Suprapubic skin (tissue), 4 donors: ENCODE measurements at regions not wholly inside any gene's neighbourhood (a gene's known extent, or its start where the extent isn't known, plus 50 kb on each side); places are given as distances from the start of the nearest gene placed in this dataset.

Source experiments
- DNase-seq, 2 donors: peaks; one replicate each; pipeline ENCODE4 v3.0.0-alpha.2; 2019; ENCODE audit warnings: low spot score in 2 of 2
- H3K27ac ChIP-seq: fragments of 200-600 bp; sonication (generic); one replicate; pipeline ENCODE4 v1.5.1; 2019
- H3K27me3 ChIP-seq: fragments of 200-600 bp; sonication (generic); one replicate; pipeline ENCODE4 v1.5.1; 2019
- H3K36me3 ChIP-seq: fragments of 200-600 bp; sonication (generic); one replicate; pipeline ENCODE4 v1.5.1; 2019
- H3K4me1 ChIP-seq: fragments of 200-600 bp; sonication (generic); one replicate; pipeline ENCODE4 v1.5.1; 2019
- H3K4me3 ChIP-seq: fragments of 200-600 bp; sonication (generic); one replicate; pipeline ENCODE4 v1.5.1; 2019; ENCODE audit warnings: mild to moderate bottlenecking
- H3K9me3 ChIP-seq: fragments of 200-600 bp; sonication (generic); one replicate; pipeline ENCODE4 v1.5.1; 2019
- CTCF ChIP-seq, 2 donors: fragments of 200-600 bp in 1 of 2; fragments of 450-650 bp in 1 of 2; sonication (generic) in 1 of 2; IDR thresholded peaks; one replicate each; pipeline ENCODE4 v1.5.1; 2016 to 2019; ENCODE audit warnings: antibody characterized with exemption in 2 of 2, mild to moderate bottlenecking in 1 of 2, moderate library complexity in 1 of 2
- EP300 ChIP-seq: sonication (generic); formaldehyde crosslinking; IDR thresholded peaks from one replicate; pipeline ENCODE4 v1.6.1; 2017; ENCODE audit warnings: antibody characterized with exemption
- POLR2A ChIP-seq, 2 donors: fragments of 450-650 bp; IDR thresholded peaks; one replicate each; pipeline ENCODE4 v1.6.1; 2017; ENCODE audit warnings: antibody characterized with exemption in 2 of 2, mild to moderate bottlenecking in 2 of 2, moderate library complexity in 2 of 2
- POLR2AphosphoS5 ChIP-seq, 3 donors: sonication (generic); formaldehyde crosslinking; IDR thresholded peaks; one replicate each; pipeline ENCODE4 v1.6.1; 2017; ENCODE audit warnings: antibody characterized with exemption in 3 of 3
- WGBS: methylation state at CpG from one replicate; pipeline ENCODE4 v1.1.5; 2018; 5-methylcytosine and 5-hydroxymethylcytosine counted together

- H3K9me3 ChIP-seq: no peaks in the 10 kb centered on the region
- no peaks in the 10 kb centered on the region for H3K4me1 ChIP-seq
- DNase-seq: no peak
- no peak overlapping the region for H3K27ac ChIP-seq
- WGBS: 49% methylated on average over 3 of the region's 3 CpGs
- H3K4me3 ChIP-seq: no peak overlapping the region
- no peaks in the 10 kb centered on the region for H3K27me3 ChIP-seq
- TF ChIP-seq CTCF (IDR thresholded peaks at IDR 0.05) (no peak), POLR2AphosphoS5 (IDR thresholded peaks at IDR 0.05) (no peak), EP300 (no peak), POLR2A (IDR thresholded peaks at IDR 0.05) (no peak)
- no peaks in the 10 kb centered on the region for H3K36me3 ChIP-seq
Measured at GRCh38 chr12:97306147-97306546, 156.5 kb upstream of the RMST start.

- no peaks in the 10 kb centered on the region for H3K9me3 ChIP-seq
- no peaks in the 10 kb centered on the region for H3K27me3 ChIP-seq
- DNase-seq: no peak
- no peak overlapping the region for H3K27ac ChIP-seq
- H3K4me1 ChIP-seq: no peaks in the 10 kb centered on the region
- no peaks in the 10 kb centered on the region for H3K36me3 ChIP-seq
- 7% methylated on average over 1 of the region's 1 CpG for WGBS
- H3K4me3 ChIP-seq: no peak overlapping the region
- no peak for TF ChIP-seq POLR2A (IDR thresholded peaks at IDR 0.05)
- TF ChIP-seq CTCF (IDR thresholded peaks at IDR 0.05): peak; percentile 28 to 58
- no peak for TF ChIP-seq EP300
Measured at GRCh38 chr12:97308576-97309198, 153.9 kb upstream of the RMST start.

- Histone ChIP-seq H3K27ac (no peak overlapping the region), H3K36me3 (no peaks in the 10 kb centered on the region)
- WGBS: 67% methylated on average over 5 of the region's 5 CpGs
Measured at GRCh38 chr12:97309921-97310320, 152.7 kb upstream of the RMST start.

GRCh38 chr12:97312570-97313135 is 150.0 kb upstream of the RMST start:
- DNase-seq: no peak
- H3K27me3 ChIP-seq: no peaks in the 10 kb centered on the region
- no peaks in the 10 kb centered on the region for H3K9me3 ChIP-seq
- H3K36me3 ChIP-seq: no peaks in the 10 kb centered on the region
- TF ChIP-seq CTCF (IDR thresholded peaks at IDR 0.05) (no peak), POLR2AphosphoS5 (IDR thresholded peaks at IDR 0.05) (no peak), EP300 (no peak), POLR2A (IDR thresholded peaks at IDR 0.05) (no peak)
- 68% methylated on average over 3 of the region's 3 CpGs for WGBS
- no peaks in the 10 kb centered on the region for H3K4me1 ChIP-seq
- H3K4me3 ChIP-seq: no peak overlapping the region
- H3K27ac ChIP-seq: no peak overlapping the region

More at GRCh38 chr12:97309921-97310320, 152.7 kb upstream of the RMST start:
- Histone ChIP-seq H3K27me3 (no peaks in the 10 kb centered on the region), H3K4me3 (no peak overlapping the region), H3K9me3 (no peaks in the 10 kb centered on the region), H3K4me1 (no peaks in the 10 kb centered on the region)
- no peak for DNase-seq
- TF ChIP-seq POLR2A (IDR thresholded peaks at IDR 0.05): no peak

- Histone ChIP-seq H3K4me1 (no peaks in the 10 kb centered on the region), H3K4me3 (no peak overlapping the region), H3K9me3 (no peaks in the 10 kb centered on the region), H3K27me3 (no peaks in the 10 kb centered on the region), H3K36me3 (no peaks in the 10 kb centered on the region), H3K27ac (no peak overlapping the region)
- TF ChIP-seq EP300 (no peak), CTCF (IDR thresholded peaks at IDR 0.05) (no peak), POLR2AphosphoS5 (IDR thresholded peaks at IDR 0.05) (no peak), POLR2A (IDR thresholded peaks at IDR 0.05) (no peak)
- 63% methylated on average over 2 of the region's 2 CpGs for WGBS
- no peak for DNase-seq
Measured at GRCh38 chr12:97313471-97314190, 149.0 kb upstream of the RMST start.
